WTC11 (cell line): ENCODE measurements at regions not wholly inside any gene's neighbourhood (a gene's known extent, or its start where the extent isn't known, plus 50 kb on each side); places are given as distances from the start of the nearest gene placed in this dataset.

Experiments used
- ATF1 ChIP-seq: sonication (generic); formaldehyde crosslinking; IDR thresholded peaks from 2 replicates; pipeline ENCODE4 v1.8.1; 2023; ENCODE audit warnings: mild to moderate bottlenecking, moderate library complexity, missing genetic modification reagents
- CREM ChIP-seq: sonication (generic); formaldehyde crosslinking; IDR thresholded peaks from 2 replicates; pipeline ENCODE4 v1.8.1; 2022; ENCODE audit warnings: mild to moderate bottlenecking, missing genetic modification reagents, moderate library complexity
- ZNF232 ChIP-seq: sonication (generic); formaldehyde crosslinking; IDR thresholded peaks from 2 replicates; pipeline ENCODE4 v1.8.0; 2022; ENCODE audit warnings: mild to moderate bottlenecking, missing genetic modification reagents
- ZNF423 ChIP-seq: fragments of 250-450 bp; sonication (Bioruptor Pico); IDR thresholded peaks from 2 replicates; pipeline ENCODE4 v2.1.2; 2022; ENCODE audit warnings: mild to moderate bottlenecking, moderate library complexity

DNA sequence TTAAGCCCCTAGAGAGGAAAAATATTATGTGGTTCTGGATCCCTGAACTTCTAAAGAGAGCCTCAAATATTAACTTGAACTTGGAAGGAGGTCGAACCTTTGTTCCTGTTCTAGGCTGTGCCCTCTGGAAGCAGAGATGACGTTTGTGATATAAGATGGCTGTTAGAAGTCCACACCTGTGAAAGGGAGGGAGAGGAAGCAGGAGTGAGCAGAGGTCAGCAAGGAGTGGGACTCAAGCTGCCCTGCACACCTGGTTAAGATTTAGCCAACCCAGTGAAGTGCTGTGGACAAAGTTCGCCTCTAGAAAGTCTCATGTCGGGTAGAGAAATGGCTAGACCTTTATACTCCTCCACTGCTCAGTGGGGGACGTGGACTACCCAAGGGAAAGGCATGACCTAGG lies 566.2 kb downstream of the MID1IP1 start:
- TF ChIP-seq ATF1 (CRISPR knock-in tag) = no peak
- no peak for TF ChIP-seq CREM (CRISPR knock-in tag)
- TF ChIP-seq ZNF232 (CRISPR knock-in tag) = no peak
- TF ChIP-seq ZNF423 (CRISPR knock-in tag) = no peak
